Activated CD4-positive, alpha-beta T cell treated with anti-CD3 and anti-CD28 coated beads for 36 hours (primary cell): ENCODE measurements at regions not wholly inside any gene's neighbourhood (a gene's known extent, or its start where the extent isn't known, plus 50 kb on each side); places are given as distances from the start of the nearest gene placed in this dataset.

Experiments
- ATAC-seq: fragments of 200-7000 bp; cut with Tn5 transposase; one replicate; pipeline ENCODE4 v1.10.0; 2021; ENCODE audit warnings: mild to moderate bottlenecking, moderate library complexity
- CTCF ChIA-PET: fragments of 350-600 bp; sonication (Branson Sonifier 250); formaldehyde crosslinking; loops from one replicate; lab custom pipeline; 2021; ENCODE audit warnings: antibody characterized with exemption; lab: Charles Lee
- POLR2A ChIA-PET: fragments of 350-600 bp; sonication (Branson Sonifier 250); formaldehyde crosslinking; loops from one replicate; lab custom pipeline; 2021; ENCODE audit warnings: antibody characterized with exemption, inconsistent platforms; lab: Charles Lee
- DNase-seq: peaks from one replicate; pipeline ENCODE4 v3.0.0-alpha.2; 2020
- H3K27ac Mint-ChIP-seq: one replicate; pipeline ENCODE4 v1.8.0; 2021; ENCODE audit warnings: mixed read lengths
- H3K27me3 Mint-ChIP-seq: one replicate; pipeline ENCODE4 v1.8.0; 2021; ENCODE audit warnings: mixed read lengths
- H3K36me3 Mint-ChIP-seq: one replicate; pipeline ENCODE4 v1.8.0; 2021; ENCODE audit warnings: low read depth, mixed read lengths
- H3K4me1 Mint-ChIP-seq: one replicate; pipeline ENCODE4 v1.8.0; 2021; ENCODE audit warnings: mixed read lengths
- H3K4me3 Mint-ChIP-seq: one replicate; pipeline ENCODE4 v1.8.0; 2021; ENCODE audit warnings: mild to moderate bottlenecking, moderate library complexity, mixed read lengths
- H3K9me3 Mint-ChIP-seq: one replicate; pipeline ENCODE4 v1.8.0; 2021; ENCODE audit warnings: low read depth, mixed read lengths
- intact Hi-C, 2 experiments: fragments of 100-400 bp; cut with DNase I in 1 of 2; cut with micrococcal nuclease in 1 of 2; formaldehyde crosslinking; loops; one replicate each; pipeline versions ENCODE4 v1.14.2 to v1.15.1; 2022 to 2024; cut with DNase I, micrococcal nuclease

GRCh38 chr11:96447208-96448110 lies 57.6 kb downstream of the JRKL start:
- Mint-ChIP-seq H3K4me1 (no peaks in the 10 kb centered on the region), H3K27ac (no peak overlapping the region), H3K27me3 (peaks cover 8% of the 10 kb centered on the region), H3K36me3 (no peaks in the 10 kb centered on the region), H3K9me3 (no peaks in the 10 kb centered on the region), H3K4me3 (no peak overlapping the region)
- ATAC-seq, result no peak
- intact Hi-C loops, result no loop called here
- ChIA-PET CTCF (interaction anchor here (1.0 kb wide), 1 partner anchor 17 kb away, joined by 3 read pairs; no protein-coding TSS in a partner anchor), POLR2A (no interaction called here)
- DNase-seq, result no peak

GRCh38 chr11:96448225-96448624 lies 58.4 kb downstream of the JRKL start:
- intact Hi-C loops, result no loop called here
- no peaks in the 10 kb centered on the region for H3K36me3 Mint-ChIP-seq
- H3K4me3 Mint-ChIP-seq, result no peak overlapping the region
- no peak overlapping the region for H3K27ac Mint-ChIP-seq
- ATAC-seq, result no peak
- peaks cover 5% of the 10 kb centered on the region for H3K27me3 Mint-ChIP-seq
- DNase-seq, result no peak
- no peaks in the 10 kb centered on the region for H3K4me1 Mint-ChIP-seq
- CTCF ChIA-PET, result interaction anchor here (0.9 to 4.4 kb wide), 2 partner anchors 15 to 18 kb away, joined by 3 to 28 read pairs; no protein-coding TSS in a partner anchor
- POLR2A ChIA-PET, result no interaction called here
- H3K9me3 Mint-ChIP-seq, result no peaks in the 10 kb centered on the region

- no peak overlapping the region for H3K27ac Mint-ChIP-seq
- CTCF ChIA-PET, result interaction anchor here (2.0 kb wide), 1 partner anchor 8 kb away, joined by 10 read pairs; no protein-coding TSS in a partner anchor
These were observed 66.3 kb downstream of the JRKL start for GRCh38 chr11:96456111-96456510.

DNA sequence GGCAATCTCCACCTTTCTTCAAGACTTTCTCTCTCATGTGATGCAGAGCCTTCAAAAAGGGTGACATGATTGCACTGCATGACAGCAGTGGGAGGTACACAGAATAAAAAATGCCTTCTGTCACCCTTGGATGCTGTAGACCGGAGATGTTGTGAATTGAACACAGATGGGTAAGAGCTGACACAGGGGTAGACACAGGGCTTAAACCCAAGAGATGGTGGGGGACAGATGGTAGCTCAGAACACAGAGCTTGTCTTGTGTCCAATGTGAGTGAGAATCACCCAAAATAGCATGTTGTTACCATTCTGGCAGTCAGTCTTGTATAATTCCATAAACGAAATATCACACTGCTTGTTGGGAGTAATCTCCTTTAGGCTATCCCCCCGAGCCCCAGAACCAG lies 69.9 kb downstream of the JRKL start:
- intact Hi-C loops, result no loop called here
- POLR2A ChIA-PET, result no interaction called here
- Mint-ChIP-seq H3K36me3 (no peaks in the 10 kb centered on the region), H3K9me3 (no peaks in the 10 kb centered on the region), H3K27me3 (peaks cover 18% of the 10 kb centered on the region), H3K4me1 (peaks cover 3% of the 10 kb centered on the region), H3K27ac (no peak overlapping the region), H3K4me3 (no peak overlapping the region)
- DNase-seq, result no peak
- CTCF ChIA-PET, result interaction anchor here (0.9 kb wide), 1 partner anchor 272 kb away, joined by 3 read pairs; no protein-coding TSS in a partner anchor
- ATAC-seq, result no peak

More at GRCh38 chr11:96456111-96456510, 66.3 kb downstream of the JRKL start:
- intact Hi-C loops, result no loop called here
- Mint-ChIP-seq H3K4me3 (no peak overlapping the region), H3K4me1 (no peaks in the 10 kb centered on the region), H3K36me3 (no peaks in the 10 kb centered on the region), H3K9me3 (no peaks in the 10 kb centered on the region), H3K27me3 (peaks cover 15% of the 10 kb centered on the region)
- no peak for DNase-seq
- POLR2A ChIA-PET, result no interaction called here
- ATAC-seq, result no peak

DNA sequence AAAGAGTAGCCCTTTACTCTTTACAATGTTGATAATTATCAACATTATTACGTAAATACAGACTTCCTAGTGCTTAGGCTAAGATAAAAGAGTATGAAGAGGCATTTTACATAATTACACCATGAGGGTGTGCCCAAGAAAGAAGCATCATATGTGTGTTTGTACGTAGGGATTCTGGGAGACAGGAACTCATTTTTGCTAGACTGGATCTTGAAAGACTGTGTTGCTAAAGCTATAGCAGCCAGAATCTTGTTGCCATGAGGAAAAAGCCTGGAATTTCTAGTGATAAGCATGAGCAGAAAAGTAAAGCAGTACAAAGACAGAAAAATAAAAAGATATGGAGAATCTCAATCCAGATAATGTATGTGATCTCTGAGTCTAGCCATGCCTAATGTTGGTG lies 72.1 kb downstream of the JRKL start:
- ATAC-seq (no peak), DNase-seq (no peak)
- H3K36me3 Mint-ChIP-seq, result no peaks in the 10 kb centered on the region
- no peak overlapping the region for H3K4me3 Mint-ChIP-seq
- intact Hi-C loops, result no loop called here
- H3K4me1 Mint-ChIP-seq, result peaks cover 3% of the 10 kb centered on the region
- H3K27me3 Mint-ChIP-seq, result peaks cover 10% of the 10 kb centered on the region
- CTCF ChIA-PET, result interaction anchor here (0.6 to 3.7 kb wide), 4 partner anchors 12 to 41 kb away, joined by 3 to 28 read pairs (median 10); no protein-coding TSS in a partner anchor
- no peaks in the 10 kb centered on the region for H3K9me3 Mint-ChIP-seq
- POLR2A ChIA-PET, result no interaction called here
- no peak overlapping the region for H3K27ac Mint-ChIP-seq

DNA sequence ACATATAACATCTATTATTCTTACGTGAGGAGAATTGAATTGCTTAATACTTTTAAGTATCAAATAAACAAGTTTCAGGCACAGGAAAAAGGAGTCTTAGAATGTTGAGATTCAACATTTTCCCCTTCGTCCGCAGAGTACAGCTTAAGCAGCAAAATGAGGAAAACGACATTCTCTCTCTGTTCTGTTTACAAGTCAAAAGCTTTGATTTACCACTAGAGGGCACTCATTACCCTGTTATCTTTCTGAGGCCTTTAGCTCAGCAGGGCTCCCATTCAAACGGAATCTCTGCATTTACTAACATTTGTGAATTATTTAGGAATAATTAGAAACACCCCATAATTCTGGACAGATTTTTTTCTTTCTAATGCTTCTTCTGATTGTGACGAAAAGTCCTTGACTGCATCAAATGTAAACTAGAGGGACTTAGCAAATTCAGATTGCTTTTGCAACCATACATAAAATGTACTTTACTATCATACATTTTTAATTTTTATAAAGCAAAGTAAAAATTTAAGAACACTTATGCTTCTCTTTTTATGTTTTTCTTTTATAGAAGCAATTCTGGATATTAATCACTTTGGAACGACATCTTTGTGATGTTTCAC lies 75.0 kb downstream of the JRKL start:
- CTCF ChIA-PET, result interaction anchor here (0.6 to 3.7 kb wide), 37 partner anchors 9 to 749 kb away, joined by 3 to 28 read pairs (median 3); no protein-coding TSS in a partner anchor
- Mint-ChIP-seq H3K4me3 (no peak overlapping the region), H3K27me3 (peaks cover 5% of the 10 kb centered on the region), H3K4me1 (peaks cover 3% of the 10 kb centered on the region), H3K27ac (no peak overlapping the region), H3K9me3 (no peaks in the 10 kb centered on the region), H3K36me3 (no peaks in the 10 kb centered on the region)
- ATAC-seq, result peak; percentile 74
- intact Hi-C loops, result loop anchor here in 1 of 2 experiments (1.0 kb wide), 1 partner anchor 676 kb away; no protein-coding TSS in a partner anchor
- DNase-seq, result no peak
- POLR2A ChIA-PET, result interaction anchor here (0.6 kb wide), 1 partner anchor 17 kb away, joined by 3 read pairs; no protein-coding TSS in a partner anchor

GRCh38 chr11:96465512-96465911 lies 75.7 kb downstream of the JRKL start:
- CTCF ChIA-PET, result interaction anchor here (0.9 to 3.0 kb wide), 4 partner anchors 19 to 410 kb away, joined by 3 to 18 read pairs (median 4); no protein-coding TSS in a partner anchor
- POLR2A ChIA-PET, result no interaction called here
- no peak overlapping the region for H3K27ac Mint-ChIP-seq
- peaks cover 3% of the 10 kb centered on the region for H3K4me1 Mint-ChIP-seq
- no peak for ATAC-seq
- no peak overlapping the region for H3K4me3 Mint-ChIP-seq
- no peaks in the 10 kb centered on the region for H3K36me3 Mint-ChIP-seq
- H3K9me3 Mint-ChIP-seq, result no peaks in the 10 kb centered on the region
- peaks cover 5% of the 10 kb centered on the region for H3K27me3 Mint-ChIP-seq
- intact Hi-C loops, result no loop called here
- DNase-seq, result no peak

DNA sequence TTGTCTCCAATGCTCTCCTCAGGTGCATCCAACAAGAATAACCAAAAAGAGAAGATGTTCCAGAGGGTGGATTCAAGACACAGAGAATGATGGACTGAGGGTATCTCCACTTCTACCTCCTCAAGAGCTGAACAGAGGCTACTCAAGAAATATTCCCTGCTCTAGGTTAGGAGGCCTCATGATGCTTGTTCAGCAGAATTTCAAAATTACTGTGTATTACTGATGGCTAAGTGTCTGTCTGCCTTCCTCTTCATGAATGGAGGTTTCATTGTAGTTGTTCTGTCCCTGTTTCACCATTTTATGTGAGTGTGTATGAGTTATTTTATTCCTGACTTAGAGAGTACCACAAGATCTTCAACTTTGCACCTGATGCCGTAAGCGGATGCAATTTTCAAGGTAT lies 76.8 kb downstream of the JRKL start:
- Mint-ChIP-seq H3K36me3 (no peaks in the 10 kb centered on the region), H3K27ac (no peak overlapping the region), H3K9me3 (no peaks in the 10 kb centered on the region), H3K4me1 (peaks cover 5% of the 10 kb centered on the region), H3K27me3 (peaks cover 5% of the 10 kb centered on the region), H3K4me3 (no peak overlapping the region)
- intact Hi-C loops, result no loop called here
- no peak for DNase-seq
- CTCF ChIA-PET, result interaction anchor here (0.9 kb wide), 2 partner anchors 30 to 72 kb away, joined by 3 read pairs; no protein-coding TSS in a partner anchor
- POLR2A ChIA-PET, result no interaction called here
- ATAC-seq, result no peak

DNA sequence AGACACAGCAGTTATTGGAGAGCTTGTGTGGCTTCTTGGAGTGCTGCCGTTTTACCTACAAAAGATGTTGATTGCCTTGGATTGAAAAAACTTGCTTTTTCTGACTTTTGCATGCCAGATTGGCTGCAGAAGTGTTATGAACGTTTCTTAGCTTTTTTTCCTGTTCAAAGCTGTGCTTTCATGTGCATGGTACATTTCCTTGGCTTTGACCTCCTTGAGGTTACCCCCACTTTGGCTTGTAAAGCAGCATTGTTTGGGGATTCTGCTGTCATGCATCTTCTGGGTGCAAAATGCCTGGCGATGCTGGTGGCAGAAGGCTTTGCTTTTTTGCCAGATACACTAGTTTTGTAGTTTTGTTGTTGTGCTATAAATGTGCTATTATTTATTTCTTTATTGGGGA lies 80.0 kb downstream of the JRKL start:
- Mint-ChIP-seq H3K9me3 (peaks cover 2% of the 10 kb centered on the region), H3K27me3 (peaks cover 4% of the 10 kb centered on the region), H3K27ac (no peak overlapping the region), H3K4me3 (no peak overlapping the region), H3K36me3 (no peaks in the 10 kb centered on the region), H3K4me1 (peaks cover 2% of the 10 kb centered on the region)
- intact Hi-C loops, result no loop called here
- ATAC-seq, result no peak
- CTCF ChIA-PET, result interaction anchor here (0.7 kb wide), 2 partner anchors 44 to 582 kb away, joined by 3 read pairs; no protein-coding TSS in a partner anchor
- no peak for DNase-seq
- POLR2A ChIA-PET, result no interaction called here

DNA sequence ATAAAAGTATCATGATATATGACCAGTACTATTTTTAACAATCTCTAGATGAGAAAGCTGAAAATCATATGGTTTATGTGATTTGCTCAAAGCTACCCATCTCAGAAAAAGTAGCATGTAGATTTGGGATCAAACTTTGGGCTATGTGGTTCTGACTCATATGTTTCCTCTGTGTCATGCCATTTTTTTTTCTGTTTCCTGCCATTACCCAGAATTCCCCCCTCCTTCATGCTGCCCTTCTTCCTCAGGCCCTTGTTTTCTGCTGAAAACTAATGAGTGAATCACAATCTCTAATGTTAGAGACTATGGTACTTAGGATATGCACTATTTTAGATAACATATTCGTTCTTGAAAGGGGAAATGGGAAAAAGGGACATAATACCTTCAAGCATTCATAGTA lies 80.7 kb downstream of the JRKL start:
- ATAC-seq, result no peak
- Mint-ChIP-seq H3K4me3 (no peak overlapping the region), H3K4me1 (peaks cover 2% of the 10 kb centered on the region), H3K9me3 (peaks cover 8% of the 10 kb centered on the region), H3K27me3 (peaks cover 6% of the 10 kb centered on the region), H3K27ac (no peak overlapping the region), H3K36me3 (no peaks in the 10 kb centered on the region)
- no peak for DNase-seq
- ChIA-PET POLR2A (no interaction called here), CTCF (interaction anchor here (0.6 to 0.7 kb wide), 2 partner anchors 568 to 581 kb away, joined by 3 read pairs; no protein-coding TSS in a partner anchor)
- intact Hi-C loops, result no loop called here

- Mint-ChIP-seq H3K9me3 (peaks cover 10% of the 10 kb centered on the region), H3K36me3 (no peaks in the 10 kb centered on the region), H3K4me3 (no peak overlapping the region), H3K4me1 (peaks cover 2% of the 10 kb centered on the region), H3K27ac (no peak overlapping the region), H3K27me3 (peaks cover 6% of the 10 kb centered on the region)
- ATAC-seq (peak; percentile 51), DNase-seq (peak; percentile 12)
- CTCF ChIA-PET, result interaction anchor here (0.8 to 1.3 kb wide), 2 partner anchors 9 to 12 kb away, joined by 3 to 5 read pairs; no protein-coding TSS in a partner anchor
- intact Hi-C loops, result no loop called here
- POLR2A ChIA-PET, result interaction anchor here (0.5 kb wide), 1 partner anchor 14 kb away, joined by 3 read pairs; no protein-coding TSS in a partner anchor
These were observed 82.3 kb downstream of the JRKL start for GRCh38 chr11:96472085-96472484.
